ENCODE measurements at regions not wholly inside any gene's neighbourhood (a gene's known extent, or its start where the extent isn't known, plus 50 kb on each side); places are given as distances from the start of the nearest gene placed in this dataset.
A peak's percentile ranks its signal among the peaks of the same experiment; 100 is the strongest.

GRCh38 chr1:29861922-29862321, 625.6 kb downstream of the PTPRU start:
- no peak for DNase-seq (ENCODE audit: low read depth in 4 of 4, low spot score in 1 of 4)

GRCh38 chr1:29861446-29861845, 625.1 kb downstream of the PTPRU start:
- no peak for DNase-seq (ENCODE audit: low read depth in 4 of 4, low spot score in 1 of 4)

- no peak for DNase-seq (ENCODE audit: low read depth in 4 of 4, low spot score in 1 of 4)
Observed at GRCh38 chr1:29860681-29861080, 624.4 kb downstream of the PTPRU start.

DNA sequence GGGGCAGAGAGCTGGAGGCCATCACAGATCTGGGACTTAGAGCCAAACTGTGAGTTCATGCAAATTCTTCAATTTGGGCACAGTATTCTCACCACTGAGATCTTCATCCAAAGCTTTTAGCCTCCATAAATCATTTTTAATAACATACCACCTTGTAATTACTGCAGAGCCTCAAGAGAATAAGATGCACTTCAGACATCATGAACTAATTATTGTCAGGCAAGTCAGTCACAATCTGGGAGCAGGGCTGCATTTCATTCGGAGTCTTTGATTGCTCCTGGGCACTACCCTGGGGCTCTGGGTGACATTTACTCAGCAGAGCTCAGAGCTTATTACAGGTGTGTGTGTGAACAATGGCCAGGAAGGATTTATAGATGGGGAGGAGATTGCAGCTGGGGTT, 623.7 kb downstream of the PTPRU start:
- no peak for DNase-seq (ENCODE audit: low read depth in 4 of 4, low spot score in 1 of 4)

DNA sequence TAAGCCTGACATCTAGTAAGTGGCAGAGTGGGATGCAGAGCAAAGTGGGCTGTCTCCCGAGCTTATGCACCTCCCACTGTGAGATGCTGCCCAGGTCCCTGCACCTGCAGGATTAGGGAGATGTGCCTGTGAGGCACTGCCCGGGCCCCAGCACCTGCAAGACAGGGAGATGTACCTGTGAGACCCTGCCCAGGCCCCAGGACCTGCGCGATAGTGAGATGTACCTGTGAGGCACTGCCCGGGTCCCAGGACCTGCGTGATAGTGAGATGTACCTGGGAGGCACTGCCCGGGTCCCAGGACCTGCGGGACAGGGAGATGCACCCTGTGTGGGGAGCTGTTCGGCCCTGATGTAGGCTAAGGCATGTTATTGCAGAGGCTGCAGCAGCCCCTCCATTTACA, 622.8 kb downstream of the PTPRU start:
- no peak for DNase-seq (ENCODE audit: low read depth in 4 of 4, low spot score in 1 of 4)

GRCh38 chr1:29858646-29859045, 622.3 kb downstream of the PTPRU start:
- no peak for DNase-seq (ENCODE audit: low read depth in 4 of 4, low spot score in 1 of 4)

- DNase-seq (ENCODE audit: low read depth in 4 of 4, low spot score in 1 of 4), result no peak
Observed at GRCh38 chr1:29856340-29857114, 620.2 kb downstream of the PTPRU start.

- DNase-seq (ENCODE audit: low read depth in 4 of 4, low spot score in 1 of 4), result no peak
Observed at GRCh38 chr1:29855561-29856160, 619.3 kb downstream of the PTPRU start.

DNA sequence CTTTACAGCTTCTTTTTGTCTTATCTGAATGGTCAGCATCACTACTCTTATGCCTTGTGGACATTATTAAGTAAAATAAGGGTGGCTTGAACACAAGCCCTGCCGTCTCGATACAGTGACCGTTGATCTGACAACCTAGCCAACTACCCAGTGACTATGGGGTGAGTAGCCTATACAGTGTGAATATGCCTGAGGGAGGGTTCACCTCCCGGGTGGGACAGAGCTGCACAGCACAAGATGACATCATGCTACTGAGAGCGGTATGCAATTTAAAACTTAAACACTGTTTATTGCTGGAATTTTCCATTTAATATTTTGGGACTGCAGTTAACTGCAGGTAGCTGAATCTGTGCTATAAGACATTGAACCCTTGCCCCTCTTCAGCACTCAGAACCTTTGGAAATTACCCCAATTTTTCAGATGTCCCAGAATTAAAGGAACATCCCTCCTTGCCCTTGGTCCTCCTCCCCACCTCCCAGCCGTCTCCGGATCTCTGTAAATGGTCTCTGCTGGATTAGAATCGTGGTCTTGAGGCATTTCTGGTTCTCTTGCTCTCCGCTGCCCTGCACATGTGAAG, 618.5 kb downstream of the PTPRU start:
- DNase-seq (ENCODE audit: low read depth in 4 of 4, low spot score in 1 of 4), result no peak

DNA sequence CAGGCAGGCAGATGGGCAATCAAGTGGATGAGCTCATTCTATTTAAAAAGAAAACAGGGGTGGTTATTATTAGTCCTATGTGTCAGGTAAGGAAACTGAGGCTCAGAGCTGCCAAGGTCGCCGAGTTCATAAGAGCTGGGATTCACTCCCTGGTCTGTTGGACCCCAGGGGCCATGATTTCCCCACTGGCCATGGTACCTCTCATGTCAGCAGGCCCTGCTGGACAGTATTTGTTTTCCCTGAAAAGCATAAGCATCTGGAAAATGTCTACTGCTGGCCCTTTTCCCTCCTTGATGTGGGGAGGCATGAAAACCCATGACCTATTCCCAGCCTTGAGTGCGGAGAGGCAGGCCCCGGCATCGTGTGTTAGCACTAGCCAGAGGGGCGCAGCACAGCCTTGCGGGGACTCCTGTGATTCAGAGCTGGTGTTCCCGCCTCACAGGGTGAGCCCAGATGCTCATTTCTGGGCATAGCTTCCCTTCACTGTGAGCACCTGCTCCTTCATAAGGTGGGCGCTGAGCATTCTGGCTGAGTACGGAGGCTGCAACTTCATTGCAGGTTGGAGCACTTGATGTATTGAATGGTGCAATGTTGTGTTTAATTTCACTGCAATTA, 617.5 kb downstream of the PTPRU start:
- DNase-seq (ENCODE audit: low read depth in 4 of 4, low spot score in 1 of 4), result no peak

DNA sequence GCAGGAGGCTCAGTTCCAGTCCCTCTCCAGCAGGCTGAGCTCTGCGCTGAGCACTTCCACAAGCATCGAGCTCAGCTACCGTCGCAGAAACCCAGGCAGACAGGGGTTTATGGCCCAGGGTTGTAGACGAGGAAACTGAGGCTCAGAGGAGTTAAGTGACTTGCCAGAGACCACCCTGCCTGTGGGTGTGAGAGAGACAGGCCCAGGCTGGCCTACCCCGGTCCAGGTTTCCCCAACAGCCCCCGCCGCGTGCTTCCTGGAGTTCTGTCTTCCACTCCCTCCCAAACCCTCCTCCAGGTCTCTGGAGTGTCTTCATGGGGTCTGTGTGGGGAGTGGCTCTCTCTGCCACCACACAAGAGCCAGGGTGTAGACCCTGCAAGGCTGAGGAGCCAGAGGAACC, 615.9 kb downstream of the PTPRU start:
- DNase-seq (ENCODE audit: low read depth in 4 of 4, low spot score in 1 of 4), result no peak

DNA sequence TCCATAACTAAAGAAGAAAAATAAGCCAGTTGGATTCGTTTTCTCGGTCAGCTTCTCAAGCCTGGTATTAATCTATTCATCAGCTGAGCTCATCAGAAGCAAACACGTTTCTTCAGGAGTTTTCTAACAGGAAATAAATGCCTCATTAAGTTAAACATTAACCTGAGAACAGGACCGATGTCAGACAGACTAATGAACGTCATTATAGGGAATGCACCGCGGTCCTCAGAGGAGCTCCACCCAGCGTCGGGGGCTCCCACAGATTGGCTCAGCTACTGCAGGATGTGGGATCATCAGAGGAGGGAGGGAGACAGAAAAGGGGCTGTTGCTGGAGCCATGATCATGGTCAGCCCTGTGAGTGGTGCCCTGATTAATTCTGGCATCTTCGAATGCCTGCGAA, 615.4 kb downstream of the PTPRU start:
- no peak for DNase-seq (ENCODE audit: low read depth in 4 of 4, low spot score in 1 of 4)

DNA sequence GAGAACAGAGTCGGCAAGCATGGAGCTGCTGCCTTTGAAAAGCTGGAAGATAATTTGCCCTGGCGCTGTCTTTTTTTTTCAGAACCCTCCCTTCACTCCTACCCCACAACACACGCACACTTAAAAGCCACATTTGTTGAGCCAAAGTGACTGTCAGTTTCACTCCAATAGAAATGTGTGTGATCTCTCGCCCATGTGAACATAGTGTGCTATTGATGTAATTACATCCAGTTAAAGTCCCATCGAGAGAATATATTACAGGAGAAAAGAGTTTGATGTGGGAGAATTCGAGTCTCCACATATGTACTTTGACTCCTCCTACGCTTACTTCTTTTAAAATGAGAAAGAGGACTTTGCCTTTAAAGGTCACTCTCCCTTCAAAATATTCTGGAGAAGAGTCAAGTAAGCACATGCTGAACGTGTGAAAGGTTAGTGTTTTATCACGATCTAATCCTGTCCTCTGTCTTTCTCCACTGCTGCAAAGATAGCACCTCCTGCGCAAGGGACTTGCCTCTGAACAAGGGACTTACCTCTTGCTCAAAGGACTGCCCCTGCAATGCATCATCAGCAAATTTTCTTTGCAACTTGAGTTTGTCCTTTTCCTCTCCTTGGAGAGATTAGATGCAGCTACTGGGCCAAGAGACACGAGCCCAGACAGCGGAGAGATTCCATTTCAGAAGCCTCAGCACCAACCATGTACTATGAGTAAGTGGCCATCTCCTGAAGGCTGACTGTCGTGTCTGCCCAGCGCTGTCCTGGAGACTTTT, 613.9 kb downstream of the PTPRU start:
- no peak for DNase-seq (ENCODE audit: low read depth in 4 of 4, low spot score in 1 of 4)

GRCh38 chr1:29849038-29849750, 612.9 kb downstream of the PTPRU start:
- DNase-seq (ENCODE audit: low read depth in 4 of 4, low spot score in 1 of 4), result peak; percentile 8 to 21 (median 12)

DNA sequence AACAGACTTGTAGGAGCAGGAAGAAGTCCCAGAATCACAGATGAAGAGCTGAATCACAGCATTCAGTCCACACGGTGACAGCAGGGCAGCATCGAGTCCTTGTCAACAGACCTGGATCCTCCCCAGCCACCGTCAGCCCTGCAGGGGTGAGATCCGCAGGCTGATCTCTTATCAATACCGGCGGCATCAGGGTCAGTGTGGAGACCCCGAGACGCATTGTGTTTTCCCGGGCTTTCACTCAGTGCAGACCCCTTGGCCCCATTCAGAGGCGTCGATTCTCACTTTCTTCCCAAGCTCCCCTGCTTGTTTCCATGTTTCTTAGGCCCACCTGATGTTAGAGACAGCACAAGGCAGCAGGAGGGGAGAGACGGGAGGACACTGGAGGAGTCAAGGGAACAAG, 609.6 kb downstream of the PTPRU start:
- no peak for DNase-seq (ENCODE audit: low read depth in 4 of 4, low spot score in 1 of 4)

GRCh38 chr1:29842130-29842529, 605.8 kb downstream of the PTPRU start:
- DNase-seq (ENCODE audit: low read depth in 4 of 4, low spot score in 1 of 4), result no peak

- DNase-seq (ENCODE audit: low read depth in 4 of 4, low spot score in 1 of 4), result no peak
Observed at GRCh38 chr1:29839726-29840125, 603.4 kb downstream of the PTPRU start.

- no peak for DNase-seq (ENCODE audit: low read depth in 4 of 4, low spot score in 1 of 4)
Observed at GRCh38 chr1:29838738-29839320, 602.5 kb downstream of the PTPRU start.

GRCh38 chr1:29836651-29837646, 600.6 kb downstream of the PTPRU start:
- no peak for DNase-seq (ENCODE audit: low read depth in 4 of 4, low spot score in 1 of 4)

All from stimulated activated CD4-positive, alpha-beta T cell treated with anti-CD3 and anti-CD28 coated beads, Interleukin-1b, Interleukin-23, amount 100 ng/mL, for 24 hours (primary cell).